HG03442 (cell line): ENCODE measurements at regions not wholly inside any gene's neighbourhood (a gene's known extent, or its start where the extent isn't known, plus 50 kb on each side); places are given as distances from the start of the nearest gene placed in this dataset.

Experiments used
- ATAC-seq: cut with Tn5 transposase; IDR thresholded peaks from one replicate; pipeline ENCODE4 v1.9.1; 2021; ENCODE audit warnings: mild to moderate bottlenecking, moderate library complexity; ENCODE audit not compliant: unreplicated experiment

DNA sequence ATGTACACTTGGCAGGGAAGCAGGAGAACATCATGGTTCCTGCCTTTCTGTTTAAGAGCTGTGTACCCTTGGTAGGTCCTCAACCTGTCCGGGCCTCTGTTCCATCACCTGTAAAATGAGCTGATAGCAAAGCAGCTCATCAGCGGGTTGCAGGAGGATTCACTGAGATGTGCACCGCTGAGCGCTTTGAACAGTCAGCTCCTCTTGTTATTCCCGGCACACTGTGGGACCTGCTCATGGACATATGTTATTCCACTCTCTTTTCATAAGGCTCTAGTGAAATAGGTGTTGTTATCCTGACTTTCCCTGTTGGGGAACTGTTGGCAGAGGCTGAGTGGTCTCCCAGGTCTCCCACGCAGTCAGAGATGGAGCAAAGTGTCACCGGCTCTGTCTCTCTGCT lies 497.5 kb upstream of the ZMIZ1 start:
- no peak for ATAC-seq

DNA sequence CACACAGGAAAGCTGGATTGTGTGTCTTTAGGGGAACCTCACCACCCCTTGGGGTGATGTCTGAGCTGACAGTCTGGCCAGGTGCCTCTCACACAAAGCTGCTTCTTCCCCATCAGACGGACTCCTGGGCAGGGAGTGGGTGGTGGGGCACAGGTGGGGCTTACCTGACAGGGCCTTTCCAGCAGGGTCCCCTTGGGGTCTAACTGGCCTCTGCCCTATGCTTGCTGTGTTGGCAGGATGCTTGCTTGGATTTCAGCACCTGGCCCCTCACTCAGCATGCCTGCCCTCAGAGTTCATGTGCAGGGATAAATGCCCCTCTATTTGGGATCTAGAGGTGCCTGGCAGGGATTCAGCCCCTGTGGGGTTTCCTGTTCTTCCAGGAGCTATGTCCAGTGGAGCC lies 496.9 kb upstream of the ZMIZ1 start:
- ATAC-seq = no peak

DNA sequence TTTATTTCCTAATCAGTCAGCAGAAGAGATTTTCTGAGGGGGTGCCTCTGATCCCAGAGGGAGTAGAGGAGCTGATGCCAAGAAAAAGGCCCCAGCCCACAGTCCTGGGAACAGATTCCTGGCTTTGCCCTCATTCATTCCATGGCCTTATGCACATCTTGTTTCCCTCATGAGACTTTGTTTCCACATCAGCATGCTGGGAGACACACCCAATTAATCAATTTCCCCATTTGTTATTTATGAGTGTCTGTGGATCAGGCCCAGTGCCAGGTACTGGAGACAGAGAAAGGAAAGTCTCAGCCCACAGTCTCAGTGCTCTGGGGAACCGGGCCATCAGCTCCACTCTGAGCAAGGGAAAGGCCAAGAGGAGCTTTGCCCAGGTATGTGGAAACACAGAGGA lies 496.2 kb upstream of the ZMIZ1 start:
- ATAC-seq = no peak

DNA sequence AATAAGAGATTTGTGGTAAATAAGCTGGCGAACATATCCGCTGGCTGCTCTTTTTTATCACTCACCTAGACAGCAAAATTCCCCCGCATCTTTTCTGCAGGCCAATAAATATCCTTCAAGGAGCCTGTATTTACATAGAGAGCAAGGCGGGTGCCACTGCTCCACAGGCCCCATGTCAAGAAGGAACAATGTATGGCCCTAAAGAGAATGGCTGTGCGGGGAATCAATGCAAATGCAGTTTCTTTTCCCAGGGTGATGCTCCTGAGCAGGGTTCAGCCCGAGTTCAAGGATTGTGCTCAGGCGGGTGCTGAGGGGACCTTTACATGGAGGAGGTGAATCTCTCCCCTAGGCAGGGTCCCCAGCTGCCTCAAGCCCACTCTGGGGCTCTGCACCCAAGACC lies 494.2 kb upstream of the ZMIZ1 start:
- no peak for ATAC-seq

DNA sequence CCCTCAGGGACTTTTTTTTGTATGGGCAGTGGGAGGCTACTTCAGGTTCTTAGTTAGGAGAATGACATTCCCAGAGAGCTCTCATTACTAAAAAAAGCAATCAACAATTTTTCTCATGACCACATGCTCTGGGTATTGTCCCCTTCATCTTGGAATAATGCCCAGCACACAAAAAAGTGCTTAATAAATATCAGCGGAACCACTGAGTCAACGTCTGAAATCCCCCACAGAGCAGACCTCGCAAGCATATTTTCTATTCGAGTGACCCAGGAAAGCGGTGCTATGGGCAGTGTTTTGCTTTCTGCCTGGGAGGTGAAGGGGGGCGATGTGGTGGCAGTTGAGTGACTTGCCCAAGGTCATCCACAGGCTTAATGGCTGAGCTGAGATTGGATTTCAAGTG lies 493.4 kb upstream of the ZMIZ1 start:
- ATAC-seq = no peak

DNA sequence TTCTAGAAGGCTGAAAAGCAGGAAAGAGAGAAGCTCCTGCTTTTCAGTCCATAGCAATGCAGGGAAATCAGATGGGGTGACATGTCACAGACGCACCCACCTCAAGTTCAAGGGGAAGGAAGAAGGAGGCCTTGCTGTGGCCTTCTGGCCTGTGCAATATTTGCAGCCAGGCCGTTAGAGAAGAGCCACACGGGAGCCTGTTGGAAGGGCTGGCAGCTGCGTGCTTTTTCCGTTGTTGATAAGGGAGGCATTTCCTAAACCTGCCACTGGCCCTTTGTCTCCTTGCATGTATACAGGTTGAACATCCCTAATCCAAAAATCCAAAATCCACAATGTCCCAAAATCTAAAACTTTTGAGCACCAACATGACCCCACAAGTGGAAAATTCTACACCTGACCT lies 492.5 kb upstream of the ZMIZ1 start:
- ATAC-seq = no peak

GRCh38 chr10:78577712-78578111 lies 491.1 kb upstream of the ZMIZ1 start:
- no peak for ATAC-seq

DNA sequence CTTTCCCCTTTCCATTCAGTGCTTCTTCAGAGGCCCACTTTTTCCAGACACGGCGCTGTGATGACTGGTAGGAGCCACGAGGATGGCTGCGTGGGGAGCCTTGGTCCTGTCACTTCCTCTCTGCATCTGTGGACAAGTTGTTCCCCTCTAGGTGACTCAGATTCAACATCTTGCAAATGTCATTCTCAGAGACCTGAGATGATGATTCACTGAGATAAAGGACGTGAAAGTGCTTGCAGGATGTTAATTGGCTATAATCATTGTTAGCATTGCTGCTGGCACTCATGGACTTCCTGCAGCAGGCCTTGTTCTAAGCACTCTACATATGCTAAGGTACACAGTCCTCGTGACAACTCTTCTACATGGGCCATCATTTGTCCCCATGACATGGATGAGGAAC lies 489.8 kb upstream of the ZMIZ1 start:
- ATAC-seq = peak; percentile 73

DNA sequence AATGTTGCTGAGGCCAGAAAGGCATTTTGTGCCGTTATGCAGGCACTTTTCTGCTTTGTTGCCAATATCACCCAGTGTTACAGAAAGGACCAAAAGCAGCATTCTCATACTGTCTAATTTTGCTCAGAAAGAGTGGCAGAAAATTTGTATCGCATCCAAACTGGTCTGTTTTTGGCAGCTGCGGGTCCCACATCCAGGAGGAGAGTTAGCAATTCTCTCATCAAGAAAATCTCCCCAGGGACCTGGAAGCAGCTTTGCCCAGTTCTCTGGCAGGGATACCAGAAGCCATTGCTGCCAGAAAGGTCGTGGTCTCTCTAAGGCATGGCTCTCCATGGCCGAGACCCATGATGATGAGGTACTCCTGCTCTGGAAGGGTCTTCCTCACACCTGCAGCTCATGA lies 489.2 kb upstream of the ZMIZ1 start:
- no peak for ATAC-seq

- ATAC-seq = no peak
Measured at GRCh38 chr10:78579995-78580394, 488.8 kb upstream of the ZMIZ1 start.

- ATAC-seq = no peak
Measured at GRCh38 chr10:78581133-78581694, 487.6 kb upstream of the ZMIZ1 start.

DNA sequence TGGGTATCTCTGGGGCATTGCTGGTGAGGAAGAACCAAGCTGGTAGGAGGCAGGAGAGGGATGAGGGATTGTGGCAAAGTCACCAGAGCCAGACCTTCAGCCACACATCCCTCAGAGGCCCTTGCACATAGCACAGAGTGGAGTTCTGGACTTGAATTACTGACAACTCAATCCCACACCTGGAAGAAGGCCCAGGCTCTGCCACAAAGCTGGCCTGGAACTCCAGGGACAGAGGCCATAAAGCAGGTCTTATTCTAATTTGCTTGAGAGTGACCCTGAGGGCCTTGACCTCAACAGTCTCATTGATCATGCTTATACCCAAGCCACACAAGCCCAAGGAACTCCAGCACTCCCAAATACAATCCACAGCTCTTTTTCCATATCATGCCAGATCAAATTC lies 486.2 kb upstream of the ZMIZ1 start:
- no peak for ATAC-seq

DNA sequence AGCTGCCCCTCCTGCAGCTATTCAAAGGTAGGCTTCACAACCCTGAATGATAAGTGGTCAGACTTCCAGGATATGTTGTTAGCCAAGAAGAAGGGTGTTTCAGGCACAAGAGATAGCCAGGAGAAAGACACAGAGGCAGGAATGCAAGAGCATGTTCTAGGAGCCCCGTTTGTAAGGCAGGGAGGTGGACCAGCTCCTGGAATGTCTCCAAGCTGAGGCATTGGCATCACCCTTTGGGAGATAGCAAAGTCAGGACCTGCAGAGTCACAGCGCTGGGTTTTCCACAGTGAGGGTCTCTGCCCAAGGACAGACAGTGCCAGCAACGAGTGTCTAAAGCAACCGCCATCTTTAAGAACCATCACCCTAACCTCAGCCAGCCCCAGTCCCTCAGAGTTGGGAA lies 484.5 kb upstream of the ZMIZ1 start:
- no peak for ATAC-seq

DNA sequence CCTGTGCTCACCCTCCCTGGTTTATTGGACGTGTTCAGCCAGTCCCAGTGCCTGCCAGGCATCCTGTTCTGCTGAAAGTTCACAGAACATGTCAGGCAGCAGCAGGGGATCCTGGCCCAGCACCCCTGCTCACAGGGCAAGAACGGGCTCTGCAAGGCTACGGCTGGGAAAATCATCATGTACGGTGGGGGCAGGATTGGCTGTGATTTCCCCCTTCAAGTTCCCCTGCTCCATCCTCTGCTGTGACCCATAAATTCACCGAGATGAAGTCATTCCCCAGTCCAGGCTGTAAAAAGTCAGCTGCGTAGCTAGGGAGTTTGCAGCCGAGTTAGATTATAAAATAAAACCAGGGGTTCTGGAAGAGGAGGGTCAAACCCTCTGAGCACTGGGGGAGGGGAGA lies 484.1 kb upstream of the ZMIZ1 start:
- ATAC-seq = no peak

- ATAC-seq = no peak
Measured at GRCh38 chr10:78585952-78586351, 482.8 kb upstream of the ZMIZ1 start.

DNA sequence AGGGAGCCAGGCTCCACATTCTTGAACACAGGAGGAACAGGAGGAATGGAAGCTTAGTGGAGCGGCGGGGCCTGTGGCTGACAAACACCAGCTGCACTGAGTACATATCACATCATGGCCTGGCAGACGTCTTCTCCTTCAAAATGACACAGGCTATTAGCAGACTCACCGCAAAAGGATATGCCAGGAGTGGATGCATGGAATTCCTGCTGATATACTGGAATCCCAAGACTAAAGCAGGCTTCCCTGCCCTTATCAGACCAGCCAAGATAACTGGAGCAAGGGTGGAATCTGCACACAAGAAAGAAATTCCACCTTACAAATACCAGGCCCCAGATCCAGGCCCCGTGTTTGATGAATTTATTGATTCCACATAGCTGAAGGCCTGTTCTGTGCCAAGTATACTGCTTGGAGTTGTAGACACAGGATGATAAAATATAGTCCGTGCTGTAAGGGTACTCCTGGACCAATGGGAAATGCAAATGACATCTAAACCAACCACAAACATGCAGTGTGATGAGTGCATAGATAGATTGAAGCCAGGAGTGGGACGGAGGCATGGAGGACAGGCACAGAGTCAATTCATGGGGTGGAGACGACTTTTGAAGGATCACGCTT lies 480.5 kb upstream of the ZMIZ1 start:
- ATAC-seq = no peak

DNA sequence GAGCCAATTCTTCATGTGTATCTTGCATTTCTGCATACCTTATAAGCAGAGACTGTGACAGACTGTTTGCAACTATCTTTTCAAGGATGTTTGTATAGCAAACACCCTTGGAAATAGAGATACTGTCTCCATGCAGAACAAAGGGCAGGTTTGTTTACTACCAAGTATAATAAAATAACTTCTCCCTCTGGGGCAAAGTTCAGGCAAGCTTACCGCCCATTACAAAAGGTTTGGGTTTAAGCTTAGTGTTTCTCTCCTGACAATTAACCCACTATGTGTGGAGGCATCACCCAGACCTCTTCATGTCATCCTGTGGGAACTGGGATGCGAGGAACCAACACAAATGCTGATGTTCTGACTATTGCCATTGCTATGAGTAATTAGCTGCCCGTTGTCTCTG lies 479.1 kb upstream of the ZMIZ1 start:
- no peak for ATAC-seq

DNA sequence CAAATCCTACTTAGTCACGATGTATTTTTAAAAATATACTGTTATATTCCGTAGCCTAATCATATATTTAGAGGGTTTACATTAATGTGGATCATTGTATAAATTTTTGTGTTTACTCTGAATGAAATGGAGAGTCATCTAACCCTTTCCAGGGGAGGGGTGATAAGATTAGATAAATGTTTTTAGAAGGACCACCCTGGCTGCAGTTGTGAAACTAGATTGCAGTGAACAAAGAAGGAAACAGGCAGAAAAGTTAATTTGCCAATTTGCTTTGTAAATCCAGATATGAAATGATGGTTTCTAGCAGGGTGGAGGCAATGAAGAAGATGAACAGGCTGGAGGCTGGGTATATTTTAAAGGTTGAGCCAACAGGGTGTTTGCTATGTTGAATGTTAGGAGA lies 477.7 kb upstream of the ZMIZ1 start:
- no peak for ATAC-seq

DNA sequence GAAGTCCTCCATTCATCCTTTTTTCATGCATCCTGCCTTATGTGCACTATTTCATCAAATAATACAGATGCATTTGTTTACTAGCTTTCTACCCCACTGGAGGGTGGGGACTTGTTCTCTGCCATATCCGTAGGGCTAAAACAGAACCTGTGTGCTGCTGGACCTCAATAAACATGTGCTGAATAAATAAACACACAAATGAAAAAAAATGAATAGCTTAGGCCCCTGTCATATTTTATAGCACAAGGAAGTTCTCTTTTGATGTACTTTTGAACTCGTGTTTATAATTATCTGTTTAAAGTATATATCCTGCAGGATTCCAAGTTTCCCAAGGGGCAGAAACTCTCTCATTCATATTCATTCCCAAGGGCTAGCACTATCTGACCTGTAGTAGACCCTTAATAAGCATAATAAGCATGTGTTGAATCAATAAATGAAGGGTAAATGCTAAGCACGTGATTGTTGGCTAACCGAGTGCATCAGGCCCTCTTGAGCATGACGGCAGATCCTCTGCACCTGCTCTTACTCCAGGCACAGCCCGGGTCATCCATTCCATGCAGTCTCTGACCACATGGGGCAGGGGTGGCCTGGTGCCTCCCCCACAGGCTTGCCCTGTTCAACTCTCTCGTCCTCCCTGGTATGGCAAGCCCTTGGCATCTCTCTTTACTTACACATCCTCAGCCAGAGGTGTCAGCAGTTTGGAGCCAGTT lies 474.1 kb upstream of the ZMIZ1 start:
- no peak for ATAC-seq

DNA sequence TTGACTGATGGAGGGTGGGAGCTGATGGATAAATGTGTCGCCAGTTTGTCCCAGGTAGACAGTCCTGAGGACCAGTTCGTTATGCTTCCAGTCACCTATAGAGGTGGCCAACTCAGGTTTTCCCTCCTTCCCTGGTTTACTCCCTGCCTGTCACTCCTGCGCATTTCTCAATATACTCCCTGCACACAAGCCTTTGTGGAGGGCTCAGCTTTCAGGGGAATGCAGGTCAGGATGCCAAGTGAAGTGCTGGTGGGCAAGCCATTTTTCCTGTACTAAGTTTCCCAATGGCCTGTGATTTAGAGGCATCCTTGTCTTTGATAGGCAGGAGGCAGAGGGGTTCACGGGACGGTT lies 473.5 kb upstream of the ZMIZ1 start:
- ATAC-seq = no peak

DNA sequence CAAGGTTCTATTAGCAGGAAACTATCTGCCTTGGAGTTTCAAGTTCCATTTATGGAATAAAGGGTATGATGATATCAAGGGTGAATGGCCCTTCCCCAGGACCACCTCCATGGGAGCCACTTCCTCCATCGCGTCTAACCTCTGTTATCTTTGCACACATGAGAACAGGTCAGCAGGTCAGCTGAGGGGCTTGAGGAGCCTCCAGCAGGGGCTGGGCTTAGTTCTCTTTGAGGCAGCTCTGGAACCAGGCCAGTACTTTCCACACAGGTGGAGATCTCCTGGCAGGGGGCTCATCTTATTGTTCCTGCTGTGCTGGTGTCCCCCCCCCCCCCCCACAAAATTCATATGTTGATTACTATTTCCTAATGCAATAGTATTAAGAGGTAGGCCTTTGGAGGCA lies 472.2 kb upstream of the ZMIZ1 start:
- ATAC-seq = no peak

DNA sequence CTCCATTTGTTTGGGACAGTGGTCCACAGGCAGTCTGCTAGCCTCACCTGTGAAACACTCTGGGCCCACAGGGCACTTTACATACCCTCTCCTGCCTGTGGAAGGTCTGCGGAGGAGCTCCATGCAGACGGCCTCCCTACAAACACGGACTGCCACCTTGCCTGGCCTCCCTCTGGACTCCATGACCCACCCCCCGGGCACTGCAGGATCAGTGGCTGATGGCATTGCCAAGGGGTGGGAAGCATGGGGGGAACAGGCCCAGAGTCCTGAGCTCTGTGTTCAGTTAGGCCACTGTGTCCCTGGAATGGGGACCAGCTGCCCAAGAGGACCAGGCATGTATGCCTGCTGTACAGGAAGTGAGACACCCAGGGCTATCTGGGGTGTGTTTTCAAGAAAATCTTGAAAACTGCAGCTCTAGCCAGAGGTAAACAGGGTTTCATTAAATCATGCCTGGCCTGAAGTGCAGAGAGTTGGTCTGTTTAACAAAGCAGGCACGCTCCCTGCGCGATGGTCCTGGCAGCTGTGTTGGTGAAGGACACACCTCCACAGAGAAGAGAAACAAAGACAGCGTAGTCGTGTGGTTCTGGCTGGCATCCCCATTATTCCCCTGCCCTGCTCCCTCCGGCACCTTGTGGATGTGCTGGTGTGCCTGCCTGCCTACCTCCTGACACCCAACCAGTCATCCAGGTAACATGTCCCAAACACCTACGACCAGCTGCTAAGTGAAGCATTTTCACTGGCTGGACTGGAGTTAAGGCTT lies 470.8 kb upstream of the ZMIZ1 start:
- ATAC-seq = no peak
